Loucy (cell line): ENCODE measurements at regions not wholly inside any gene's neighbourhood (a gene's known extent, or its start where the extent isn't known, plus 50 kb on each side); places are given as distances from the start of the nearest gene placed in this dataset.
"Not testable (repeated sequence)": the region's sequence is repeated elsewhere in the genome, so short reads cannot be mapped to it uniquely, and the experiment has no call there.

Experiments
- EZH2phosphoT487 ChIP-seq: fragments of 200-600 bp; IDR thresholded peaks from 2 replicates; pipeline ENCODE4 v1.6.1; 2018; ENCODE audit warnings: antibody characterized with exemption, mild to moderate bottlenecking, moderate library complexity, borderline replicate concordance
- TF ChIP-seq, protein P1 (sequence below): fragments of 200-600 bp; sonication (generic); conservative IDR thresholded peaks from 2 replicates; pipeline ENCODE4 v1.5.1; 2014; ENCODE audit warnings: mild to moderate bottlenecking, antibody characterized with exemption, low read length

DNA sequence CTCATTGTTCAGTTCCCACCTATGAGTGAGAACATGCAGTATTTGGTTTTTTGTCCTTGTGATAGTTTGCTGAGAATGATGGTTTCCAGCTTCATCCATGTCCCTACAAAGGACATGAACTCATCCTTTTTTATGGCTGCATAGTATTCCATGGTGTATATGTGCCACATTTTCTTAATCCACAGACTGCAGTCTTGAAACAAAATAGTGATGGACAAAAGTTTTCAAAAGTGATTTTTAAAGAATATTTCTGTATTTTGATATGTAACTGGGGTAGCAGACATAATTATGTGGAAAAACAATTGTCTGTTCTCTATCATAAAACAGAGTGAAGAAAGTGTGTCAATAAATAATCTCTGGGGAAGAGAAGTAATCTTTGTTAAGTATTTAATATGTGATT lies 148.2 kb downstream of the PDCD6IP start:
- TF ChIP-seq, protein P1, sequence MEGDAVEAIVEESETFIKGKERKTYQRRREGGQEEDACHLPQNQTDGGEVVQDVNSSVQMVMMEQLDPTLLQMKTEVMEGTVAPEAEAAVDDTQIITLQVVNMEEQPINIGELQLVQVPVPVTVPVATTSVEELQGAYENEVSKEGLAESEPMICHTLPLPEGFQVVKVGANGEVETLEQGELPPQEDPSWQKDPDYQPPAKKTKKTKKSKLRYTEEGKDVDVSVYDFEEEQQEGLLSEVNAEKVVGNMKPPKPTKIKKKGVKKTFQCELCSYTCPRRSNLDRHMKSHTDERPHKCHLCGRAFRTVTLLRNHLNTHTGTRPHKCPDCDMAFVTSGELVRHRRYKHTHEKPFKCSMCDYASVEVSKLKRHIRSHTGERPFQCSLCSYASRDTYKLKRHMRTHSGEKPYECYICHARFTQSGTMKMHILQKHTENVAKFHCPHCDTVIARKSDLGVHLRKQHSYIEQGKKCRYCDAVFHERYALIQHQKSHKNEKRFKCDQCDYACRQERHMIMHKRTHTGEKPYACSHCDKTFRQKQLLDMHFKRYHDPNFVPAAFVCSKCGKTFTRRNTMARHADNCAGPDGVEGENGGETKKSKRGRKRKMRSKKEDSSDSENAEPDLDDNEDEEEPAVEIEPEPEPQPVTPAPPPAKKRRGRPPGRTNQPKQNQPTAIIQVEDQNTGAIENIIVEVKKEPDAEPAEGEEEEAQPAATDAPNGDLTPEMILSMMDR: not testable (repeated sequence)
- not testable (repeated sequence) for TF ChIP-seq EZH2phosphoT487
